Nephron progenitor cell (in vitro differentiated cells): ENCODE measurements at regions not wholly inside any gene's neighbourhood (a gene's known extent, or its start where the extent isn't known, plus 50 kb on each side); places are given as distances from the start of the nearest gene placed in this dataset.

ENCODE experiments used
- DNase-seq: peaks from one replicate; pipeline ENCODE4 v3.0.0; 2021
- H3K27ac Mint-ChIP-seq: 2 replicates; pipeline ENCODE4 v1.8.0; 2021; ENCODE audit warnings: mild to moderate bottlenecking, moderate library complexity, mixed read lengths
- H3K27me3 Mint-ChIP-seq: 2 replicates; pipeline ENCODE4 v1.8.0; 2021; ENCODE audit warnings: mild to moderate bottlenecking, low read depth, mixed read lengths; ENCODE audit not compliant: poor library complexity
- H3K36me3 Mint-ChIP-seq: 2 replicates; pipeline ENCODE4 v1.8.0; 2021; ENCODE audit warnings: low read depth, mixed read lengths
- H3K4me1 Mint-ChIP-seq: 2 replicates; pipeline ENCODE4 v1.8.0; 2021; ENCODE audit warnings: mixed read lengths
- H3K4me3 Mint-ChIP-seq: 2 replicates; pipeline ENCODE4 v1.8.0; 2021; ENCODE audit warnings: mild to moderate bottlenecking, moderate library complexity, mixed read lengths
- H3K9me3 Mint-ChIP-seq: 2 replicates; pipeline ENCODE4 v1.8.0; 2021; ENCODE audit warnings: mild to moderate bottlenecking, moderate library complexity, mixed read lengths
- CTCF ChIP-seq: fragments of 200-600 bp; sonication (generic); IDR thresholded peaks from 2 replicates; pipeline ENCODE4 v1.5.0; 2021; ENCODE audit warnings: antibody characterized with exemption

- H3K9me3 Mint-ChIP-seq = no peaks in the 10 kb centered on the region
- H3K27me3 Mint-ChIP-seq = no peaks in the 10 kb centered on the region
- DNase-seq = no peak
- no peaks in the 10 kb centered on the region for H3K36me3 Mint-ChIP-seq
- H3K4me3 Mint-ChIP-seq = no peak overlapping the region
- H3K4me1 Mint-ChIP-seq = peaks cover 11% of the 10 kb centered on the region
- no peak overlapping the region for H3K27ac Mint-ChIP-seq
- no peak for TF ChIP-seq CTCF
Measured at GRCh38 chr4:125760201-125760819, 445.6 kb downstream of the FAT4 start.

- H3K9me3 Mint-ChIP-seq = no peaks in the 10 kb centered on the region
- H3K27me3 Mint-ChIP-seq = no peaks in the 10 kb centered on the region
- no peaks in the 10 kb centered on the region for H3K36me3 Mint-ChIP-seq
- no peak overlapping the region for H3K27ac Mint-ChIP-seq
- no peak for DNase-seq
- H3K4me1 Mint-ChIP-seq = peaks cover 11% of the 10 kb centered on the region
- TF ChIP-seq CTCF = no peak
- no peak overlapping the region for H3K4me3 Mint-ChIP-seq
Measured at GRCh38 chr4:125760956-125761355, 446.2 kb downstream of the FAT4 start.

- H3K9me3 Mint-ChIP-seq = no peaks in the 10 kb centered on the region
- H3K36me3 Mint-ChIP-seq = no peaks in the 10 kb centered on the region
- no peak for TF ChIP-seq CTCF
- H3K27me3 Mint-ChIP-seq = no peaks in the 10 kb centered on the region
- H3K27ac Mint-ChIP-seq = no peak overlapping the region
- H3K4me3 Mint-ChIP-seq = no peak overlapping the region
- H3K4me1 Mint-ChIP-seq = peaks cover 6% of the 10 kb centered on the region
- DNase-seq = no peak
Measured at GRCh38 chr4:125762537-125762936, 447.8 kb downstream of the FAT4 start.

- no peaks in the 10 kb centered on the region for H3K9me3 Mint-ChIP-seq
- no peak for DNase-seq
- no peak for TF ChIP-seq CTCF
- H3K27ac Mint-ChIP-seq = no peak overlapping the region
- no peak overlapping the region for H3K4me3 Mint-ChIP-seq
- no peaks in the 10 kb centered on the region for H3K4me1 Mint-ChIP-seq
- H3K27me3 Mint-ChIP-seq = no peaks in the 10 kb centered on the region
- no peaks in the 10 kb centered on the region for H3K36me3 Mint-ChIP-seq
Measured at GRCh38 chr4:125765941-125766340, 451.2 kb downstream of the FAT4 start.

- peaks cover 5% of the 10 kb centered on the region for H3K36me3 Mint-ChIP-seq
- H3K9me3 Mint-ChIP-seq = peaks cover 9% of the 10 kb centered on the region
- no peak overlapping the region for H3K4me3 Mint-ChIP-seq
- no peaks in the 10 kb centered on the region for H3K4me1 Mint-ChIP-seq
- TF ChIP-seq CTCF = no peak
- no peak overlapping the region for H3K27ac Mint-ChIP-seq
- DNase-seq = no peak
- no peaks in the 10 kb centered on the region for H3K27me3 Mint-ChIP-seq
Measured at GRCh38 chr4:125770814-125771398, 456.2 kb downstream of the FAT4 start.

GRCh38 chr4:125772680-125773079 is 457.9 kb downstream of the FAT4 start:
- Mint-ChIP-seq H3K4me3 (no peak overlapping the region), H3K36me3 (peaks cover 5% of the 10 kb centered on the region), H3K9me3 (peaks cover 27% of the 10 kb centered on the region), H3K27me3 (no peaks in the 10 kb centered on the region), H3K27ac (no peak overlapping the region), H3K4me1 (no peaks in the 10 kb centered on the region)
- no peak for DNase-seq
- no peak for TF ChIP-seq CTCF
